ENCODE measurements at regions not wholly inside any gene's neighbourhood (a gene's known extent, or its start where the extent isn't known, plus 50 kb on each side); places are given as distances from the start of the nearest gene placed in this dataset.

DNA sequence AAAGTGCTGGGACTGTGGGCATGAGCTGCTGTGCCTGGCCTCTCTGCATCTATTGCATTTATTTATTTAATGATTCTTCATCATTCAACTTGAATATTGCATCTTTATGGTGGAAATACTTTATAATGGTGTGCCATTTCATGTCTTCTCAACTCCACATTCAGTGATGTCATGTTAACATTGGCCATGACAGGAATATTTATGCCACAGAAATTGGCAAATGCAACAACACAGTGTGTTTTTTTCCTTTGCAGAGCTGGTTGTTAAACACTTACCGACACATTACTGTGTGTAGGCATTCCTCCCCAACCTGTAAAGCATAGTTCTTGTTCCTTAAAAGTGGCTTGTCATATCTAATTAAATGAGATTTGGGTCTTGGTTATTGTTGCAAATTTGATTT lies 57.4 kb upstream of the WDR26 start (continued):
- TF ChIP-seq SMAD1 (IDR thresholded peaks at IDR 0.05; ENCODE audit: low read depth, partially characterized antibody), result no peak
- TF ChIP-seq, protein P1, sequence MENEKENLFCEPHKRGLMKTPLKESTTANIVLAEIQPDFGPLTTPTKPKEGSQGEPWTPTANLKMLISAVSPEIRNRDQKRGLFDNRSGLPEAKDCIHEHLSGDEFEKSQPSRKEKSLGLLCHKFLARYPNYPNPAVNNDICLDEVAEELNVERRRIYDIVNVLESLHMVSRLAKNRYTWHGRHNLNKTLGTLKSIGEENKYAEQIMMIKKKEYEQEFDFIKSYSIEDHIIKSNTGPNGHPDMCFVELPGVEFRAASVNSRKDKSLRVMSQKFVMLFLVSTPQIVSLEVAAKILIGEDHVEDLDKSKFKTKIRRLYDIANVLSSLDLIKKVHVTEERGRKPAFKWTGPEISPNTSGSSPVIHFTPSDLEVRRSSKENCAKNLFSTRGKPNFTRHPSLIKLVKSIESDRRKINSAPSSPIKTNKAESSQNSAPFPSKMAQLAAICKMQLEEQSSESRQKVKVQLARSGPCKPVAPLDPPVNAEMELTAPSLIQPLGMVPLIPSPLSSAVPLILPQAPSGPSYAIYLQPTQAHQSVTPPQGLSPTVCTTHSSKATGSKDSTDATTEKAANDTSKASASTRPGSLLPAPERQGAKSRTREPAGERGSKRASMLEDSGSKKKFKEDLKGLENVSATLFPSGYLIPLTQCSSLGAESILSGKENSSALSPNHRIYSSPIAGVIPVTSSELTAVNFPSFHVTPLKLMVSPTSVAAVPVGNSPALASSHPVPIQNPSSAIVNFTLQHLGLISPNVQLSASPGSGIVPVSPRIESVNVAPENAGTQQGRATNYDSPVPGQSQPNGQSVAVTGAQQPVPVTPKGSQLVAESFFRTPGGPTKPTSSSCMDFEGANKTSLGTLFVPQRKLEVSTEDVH (IDR thresholded peaks at IDR 0.05; ENCODE audit: low read depth, partially characterized antibody), result no peak
- TF ChIP-seq NRF1 (conservative IDR thresholded peaks at IDR 0.05; ENCODE audit: low read depth, low read length), result no peak
- no peak for TF ChIP-seq ZNF274 (IDR thresholded peaks at IDR 0.05; ENCODE audit: insufficient read depth, insufficient read length)
- TF ChIP-seq GATAD2B (conservative IDR thresholded peaks at IDR 0.05; ENCODE audit: low read depth), result no peak
- TF ChIP-seq, protein P2, sequence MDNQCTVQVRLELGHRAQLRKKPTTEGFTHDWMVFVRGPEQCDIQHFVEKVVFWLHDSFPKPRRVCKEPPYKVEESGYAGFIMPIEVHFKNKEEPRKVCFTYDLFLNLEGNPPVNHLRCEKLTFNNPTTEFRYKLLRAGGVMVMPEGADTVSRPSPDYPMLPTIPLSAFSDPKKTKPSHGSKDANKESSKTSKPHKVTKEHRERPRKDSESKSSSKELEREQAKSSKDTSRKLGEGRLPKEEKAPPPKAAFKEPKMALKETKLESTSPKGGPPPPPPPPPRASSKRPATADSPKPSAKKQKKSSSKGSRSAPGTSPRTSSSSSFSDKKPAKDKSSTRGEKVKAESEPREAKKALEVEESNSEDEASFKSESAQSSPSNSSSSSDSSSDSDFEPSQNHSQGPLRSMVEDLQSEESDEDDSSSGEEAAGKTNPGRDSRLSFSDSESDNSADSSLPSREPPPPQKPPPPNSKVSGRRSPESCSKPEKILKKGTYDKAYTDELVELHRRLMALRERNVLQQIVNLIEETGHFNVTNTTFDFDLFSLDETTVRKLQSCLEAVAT (IDR thresholded peaks at IDR 0.05), result no peak
- no peak for TF ChIP-seq FOXK2 (IDR thresholded peaks at IDR 0.05)
- TF ChIP-seq NR2C2 (IDR thresholded peaks at IDR 0.05; ENCODE audit: borderline replicate concordance, control insufficient read depth, insufficient read length, low read depth), result no peak

DNA sequence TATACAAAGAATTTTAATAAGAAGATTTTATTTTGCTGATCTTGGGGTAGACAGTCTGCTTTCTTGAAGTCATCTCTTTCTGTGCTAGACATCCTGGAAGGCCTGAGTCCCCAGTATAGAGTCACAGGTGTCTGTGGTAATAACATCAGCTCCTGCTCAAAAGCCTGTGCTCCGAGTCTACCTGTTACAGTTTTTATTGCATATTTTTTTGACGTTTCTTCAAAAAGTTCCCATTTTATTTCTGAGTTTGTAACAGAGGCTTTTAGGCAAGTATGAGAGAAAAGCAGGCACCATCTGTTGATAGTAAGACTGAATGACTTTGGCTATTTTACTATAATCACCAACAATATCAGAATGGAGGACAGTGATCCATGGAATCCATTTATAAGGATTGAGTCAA lies 58.0 kb upstream of the WDR26 start:
- H4K20me1 ChIP-seq (ENCODE audit: control insufficient read depth, insufficient read depth), result no peaks in the 10 kb centered on the region
- H3K27me3 ChIP-seq (replicated peaks in 1 of 2; ENCODE audit: control insufficient read depth in 2 of 2, insufficient read depth in 2 of 2, low read length in 1 of 2), result no peaks in the 10 kb centered on the region
- 34% methylated on average over 2 of the region's 2 CpGs for WGBS (ENCODE audit: insufficient coverage, insufficient replicate concordance, low lambda C conversion rate, missing lambda C conversion rate)
- no TSS peak for BruUV-seq (replicated peaks)
- H3K79me2 ChIP-seq (ENCODE audit: control insufficient read depth, insufficient read depth, low read length), result no peaks in the 10 kb centered on the region
- intact Hi-C loops (cut with micrococcal nuclease; ENCODE audit: unreplicated experiment) (no loop called here), in situ Hi-C loops (cut with MboI) (no loop called here)
- no peak overlapping the region for H2AFZ ChIP-seq (ENCODE audit: control insufficient read depth, low read depth, low read length)
- no peaks in the 10 kb centered on the region for H3K36me3 ChIP-seq (ENCODE audit: control insufficient read depth in 2 of 2, insufficient read depth in 2 of 2, low read length in 1 of 2)
- no peak overlapping the region for H3K9ac ChIP-seq (ENCODE audit: control insufficient read depth, insufficient read depth, low read length)
- ChIA-PET SMC1A (ENCODE audit: uncharacterized antibody, unreplicated experiment) (interaction anchor here (2.3 kb wide), 1 partner anchor 9 kb away, joined by 12 read pairs; no protein-coding TSS in a partner anchor), POLR2A (no interaction called here), CTCF (no interaction called here), RAD21 (ENCODE audit: unreplicated experiment) (no interaction called here)
- H3K9me3 ChIP-seq (replicated peaks; ENCODE audit: control insufficient read depth, insufficient read depth, low read length), result no peaks in the 10 kb centered on the region; the same call in 2 of the 3 replicates
- H3K27ac ChIP-seq (ENCODE audit: control insufficient read depth, insufficient read depth), result no peak overlapping the region
- peaks cover 13% of the 10 kb centered on the region for H3K4me1 ChIP-seq (ENCODE audit: control insufficient read depth, insufficient read depth, low read length)
- DNase-seq (ENCODE audit: low read depth, low spot score), result no peak
- no peak overlapping the region for H3K4me3 ChIP-seq
- no peak for FAIRE-seq
- no peak for ATAC-seq
- no peak overlapping the region for H3K4me2 ChIP-seq (ENCODE audit: control insufficient read depth, insufficient read depth)
- TF ChIP-seq FOXK2 (IDR thresholded peaks at IDR 0.05) (no peak), NFYA (IDR thresholded peaks at IDR 0.05; ENCODE audit: borderline replicate concordance, low read depth, low read length) (no peak), BCL11A (IDR thresholded peaks at IDR 0.05; ENCODE audit: low read depth, low read length) (no peak), SMAD1 (IDR thresholded peaks at IDR 0.05; ENCODE audit: low read depth, partially characterized antibody) (no peak), TCF7 (IDR thresholded peaks at IDR 0.05; ENCODE audit: borderline replicate concordance) (no peak), BHLHE40 (IDR thresholded peaks at IDR 0.05; ENCODE audit: borderline replicate concordance in 1 of 2, low read depth in 2 of 2, low read length in 1 of 2) (no peak), WRNIP1 (IDR thresholded peaks at IDR 0.05; ENCODE audit: borderline replicate concordance, low read depth, low read length) (no peak), NRF1 (conservative IDR thresholded peaks at IDR 0.05; ENCODE audit: low read depth, low read length) (no peak)
- TF ChIP-seq, protein P3, sequence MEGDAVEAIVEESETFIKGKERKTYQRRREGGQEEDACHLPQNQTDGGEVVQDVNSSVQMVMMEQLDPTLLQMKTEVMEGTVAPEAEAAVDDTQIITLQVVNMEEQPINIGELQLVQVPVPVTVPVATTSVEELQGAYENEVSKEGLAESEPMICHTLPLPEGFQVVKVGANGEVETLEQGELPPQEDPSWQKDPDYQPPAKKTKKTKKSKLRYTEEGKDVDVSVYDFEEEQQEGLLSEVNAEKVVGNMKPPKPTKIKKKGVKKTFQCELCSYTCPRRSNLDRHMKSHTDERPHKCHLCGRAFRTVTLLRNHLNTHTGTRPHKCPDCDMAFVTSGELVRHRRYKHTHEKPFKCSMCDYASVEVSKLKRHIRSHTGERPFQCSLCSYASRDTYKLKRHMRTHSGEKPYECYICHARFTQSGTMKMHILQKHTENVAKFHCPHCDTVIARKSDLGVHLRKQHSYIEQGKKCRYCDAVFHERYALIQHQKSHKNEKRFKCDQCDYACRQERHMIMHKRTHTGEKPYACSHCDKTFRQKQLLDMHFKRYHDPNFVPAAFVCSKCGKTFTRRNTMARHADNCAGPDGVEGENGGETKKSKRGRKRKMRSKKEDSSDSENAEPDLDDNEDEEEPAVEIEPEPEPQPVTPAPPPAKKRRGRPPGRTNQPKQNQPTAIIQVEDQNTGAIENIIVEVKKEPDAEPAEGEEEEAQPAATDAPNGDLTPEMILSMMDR (IDR thresholded peaks at IDR 0.05 in 2 of 3, conservative IDR thresholded peaks at IDR 0.05 in 1 of 3; ENCODE audit: control insufficient read depth in 2 of 3, extremely low read depth in 1 of 3, insufficient read depth in 1 of 3, low read depth in 3 of 3, low read length in 3 of 3), result no peak
- TF ChIP-seq, protein P4, sequence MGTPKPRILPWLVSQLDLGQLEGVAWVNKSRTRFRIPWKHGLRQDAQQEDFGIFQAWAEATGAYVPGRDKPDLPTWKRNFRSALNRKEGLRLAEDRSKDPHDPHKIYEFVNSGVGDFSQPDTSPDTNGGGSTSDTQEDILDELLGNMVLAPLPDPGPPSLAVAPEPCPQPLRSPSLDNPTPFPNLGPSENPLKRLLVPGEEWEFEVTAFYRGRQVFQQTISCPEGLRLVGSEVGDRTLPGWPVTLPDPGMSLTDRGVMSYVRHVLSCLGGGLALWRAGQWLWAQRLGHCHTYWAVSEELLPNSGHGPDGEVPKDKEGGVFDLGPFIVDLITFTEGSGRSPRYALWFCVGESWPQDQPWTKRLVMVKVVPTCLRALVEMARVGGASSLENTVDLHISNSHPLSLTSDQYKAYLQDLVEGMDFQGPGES (IDR thresholded peaks at IDR 0.05), result no peak
- TF ChIP-seq, protein P5, sequence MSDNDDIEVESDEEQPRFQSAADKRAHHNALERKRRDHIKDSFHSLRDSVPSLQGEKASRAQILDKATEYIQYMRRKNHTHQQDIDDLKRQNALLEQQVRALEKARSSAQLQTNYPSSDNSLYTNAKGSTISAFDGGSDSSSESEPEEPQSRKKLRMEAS (IDR thresholded peaks at IDR 0.05; ENCODE audit: low read depth, low read length), result no peak

All from GM12878 (cell line).